HG02973 (cell line): ENCODE measurements at regions not wholly inside any gene's neighbourhood (a gene's known extent, or its start where the extent isn't known, plus 50 kb on each side); places are given as distances from the start of the nearest gene placed in this dataset.
"Not testable (repeated sequence)": the region's sequence is repeated elsewhere in the genome, so short reads cannot be mapped to it uniquely, and the experiment has no call there.

Source experiments
- ATAC-seq: cut with Tn5 transposase; IDR thresholded peaks from one replicate; pipeline ENCODE4 v1.9.1; 2021; ENCODE audit warnings: moderate library complexity; ENCODE audit not compliant: unreplicated experiment

- ATAC-seq: no peak
Measured at GRCh38 chr6:117761610-117762009, 86.3 kb downstream of the NUS1 start.

GRCh38 chr6:117771403-117771802 lies 96.1 kb downstream of the NUS1 start:
- peak; percentile 97 for ATAC-seq

- ATAC-seq: peak; percentile 38
Measured at GRCh38 chr6:117776441-117776840, 101.2 kb downstream of the NUS1 start.

- ATAC-seq: no peak
Measured at GRCh38 chr6:117781550-117781949, 106.3 kb downstream of the NUS1 start.

- ATAC-seq: no peak
Measured at GRCh38 chr6:117783279-117783678, 108.0 kb downstream of the NUS1 start.

- ATAC-seq: no peak
Measured at GRCh38 chr6:117791012-117791411, 115.7 kb downstream of the NUS1 start.

- no peak for ATAC-seq
Measured at GRCh38 chr6:117795234-117795633, 111.8 kb upstream of the SLC35F1 start.

GRCh38 chr6:117798819-117799218 lies 108.2 kb upstream of the SLC35F1 start:
- not testable (repeated sequence) for ATAC-seq

- ATAC-seq: no peak
Measured at GRCh38 chr6:117810269-117810668, 96.8 kb upstream of the SLC35F1 start.

GRCh38 chr6:117817499-117817898 lies 89.6 kb upstream of the SLC35F1 start:
- no peak for ATAC-seq

GRCh38 chr6:117817992-117818391 lies 89.1 kb upstream of the SLC35F1 start:
- ATAC-seq: no peak

GRCh38 chr6:117818449-117818848 lies 88.6 kb upstream of the SLC35F1 start:
- no peak for ATAC-seq

- ATAC-seq: peak; percentile 65
Measured at GRCh38 chr6:117829594-117830319, 77.3 kb upstream of the SLC35F1 start.

- ATAC-seq: no peak
Measured at GRCh38 chr6:117837261-117837660, 69.8 kb upstream of the SLC35F1 start.

- no peak for ATAC-seq
Measured at GRCh38 chr6:117840541-117840983, 66.5 kb upstream of the SLC35F1 start.

- no peak for ATAC-seq
Measured at GRCh38 chr6:117847912-117848311, 59.2 kb upstream of the SLC35F1 start.

GRCh38 chr6:117849087-117849486 lies 58.0 kb upstream of the SLC35F1 start:
- ATAC-seq: no peak
